Endothelial cell of umbilical vein (primary cell): ENCODE measurements at regions not wholly inside any gene's neighbourhood (a gene's known extent, or its start where the extent isn't known, plus 50 kb on each side); places are given as distances from the start of the nearest gene placed in this dataset.

Source experiments
- BruUV-seq: library from RNA; stranded (reverse); fragments of 400-500 nt; replicated peaks from 2 replicates; lab custom pipeline; 2021; lab: Mats Ljungman, UMichigan
- CTCF ChIA-PET: fragments of 300-600, 350-600 bp; sonication (Branson Sonifier 250); formaldehyde crosslinking; loops from one replicate; lab custom pipeline; 2021; ENCODE audit warnings: antibody characterized with exemption, inconsistent platforms; lab: Charles Lee
- POLR2A ChIA-PET: fragments of 300-600, 350-600 bp; sonication (Branson Sonifier 250); formaldehyde crosslinking; loops from one replicate; lab custom pipeline; 2021; ENCODE audit warnings: antibody characterized with exemption, inconsistent platforms; lab: Charles Lee
- DNase-seq: peaks from one replicate; pipeline ENCODE4 v3.0.0-alpha.2; 2011; ENCODE audit warnings: low read depth, low spot score
- FAIRE-seq: peaks from 2 replicates; lab custom pipeline; 2011; peaks lifted over from hg19 to GRCh38; lab: Jason Lieb, UNC
- H2AFZ ChIP-seq: 2 replicates; pipeline ENCODE4 v1.6.0; 2012; ENCODE audit warnings: low read depth, low read length, control low read depth, inconsistent platforms
- H3K27ac ChIP-seq: 2 replicates; pipeline ENCODE4 v1.5.1; 2011; ENCODE audit warnings: low read depth, mild to moderate bottlenecking, control low read depth, low read length, moderate library complexity; ENCODE audit not compliant: insufficient read depth
- H3K27me3 ChIP-seq, 2 experiments: 2 replicates each; pipeline versions ENCODE4 v1.6.0 to v1.6.1; 2011; ENCODE audit warnings: low read length in 2 of 2, mixed read lengths in 1 of 2; ENCODE audit not compliant: control insufficient read depth in 2 of 2, insufficient read depth in 2 of 2
- H3K36me3 ChIP-seq, 2 experiments: 2 replicates in 1 of 2; 3 replicates in 1 of 2; pipeline ENCODE4 v1.5.1; 2011; ENCODE audit warnings: low read length in 2 of 2, mild to moderate bottlenecking in 1 of 2, moderate library complexity in 1 of 2; ENCODE audit not compliant: control insufficient read depth in 2 of 2, insufficient read depth in 2 of 2; ENCODE audit errors: extremely low read depth in 1 of 2
- H3K4me1 ChIP-seq: 3 replicates; pipeline ENCODE4 v1.5.1; 2011; ENCODE audit warnings: mild to moderate bottlenecking, low read length; ENCODE audit not compliant: control insufficient read depth, insufficient read depth; ENCODE audit errors: extremely low read depth
- H3K4me2 ChIP-seq: 2 replicates; pipeline ENCODE4 v1.6.1; 2011; ENCODE audit warnings: low read length, control low read depth, mixed read lengths; ENCODE audit not compliant: insufficient read depth
- H3K4me3 ChIP-seq, 3 experiments: fragments of 200-600 bp in 1 of 3; sonication (generic), shearing (Covaris generic) in 1 of 3; replicated peaks in 1 of 3; 2 replicates each; pipeline ENCODE4 v1.5.1; 2011 to 2016; ENCODE audit warnings: control low read depth in 3 of 3, low read length in 3 of 3, mild to moderate bottlenecking in 2 of 3, inconsistent platforms in 1 of 3, low read depth in 1 of 3, moderate library complexity in 1 of 3; ENCODE audit not compliant: insufficient read depth in 1 of 3
- H3K79me2 ChIP-seq: 2 replicates; pipeline ENCODE4 v1.6.0; 2012; ENCODE audit warnings: low read length, inconsistent platforms; ENCODE audit not compliant: control insufficient read depth, insufficient read depth
- H3K9ac ChIP-seq: replicated peaks from 2 replicates; pipeline ENCODE3; 2011; ENCODE audit warnings: low read length, control low read depth; ENCODE audit not compliant: insufficient read depth; ENCODE audit errors: extremely low read depth
- H3K9me1 ChIP-seq: replicated peaks from 3 replicates; pipeline ENCODE4 v1.6.0; 2011; ENCODE audit warnings: mild to moderate bottlenecking, low read length; ENCODE audit not compliant: control insufficient read depth, insufficient read depth; ENCODE audit errors: extremely low read depth
- H3K9me3 ChIP-seq: replicated peaks from 2 replicates; pipeline ENCODE4 v1.5.1; 2012; ENCODE audit warnings: low read length, inconsistent platforms; ENCODE audit not compliant: control insufficient read depth, insufficient read depth
- H4K20me1 ChIP-seq: replicated peaks from 2 replicates; pipeline ENCODE3; 2011; ENCODE audit warnings: mild to moderate bottlenecking, low read length; ENCODE audit not compliant: control insufficient read depth, insufficient read depth; ENCODE audit errors: extremely low read depth
- EZH2 ChIP-seq: IDR thresholded peaks from 2 replicates; pipeline ENCODE4 v1.6.1; 2012; ENCODE audit warnings: borderline replicate concordance, low read depth, mild to moderate bottlenecking, moderate library complexity, low read length, inconsistent platforms; ENCODE audit not compliant: severe bottlenecking
- FOS ChIP-seq: IDR thresholded peaks from 2 replicates; pipeline ENCODE4 v1.6.1; 2011; ENCODE audit warnings: mild to moderate bottlenecking, low read length, moderate library complexity, borderline replicate concordance; ENCODE audit not compliant: insufficient read depth
- GATA2 ChIP-seq: IDR thresholded peaks from 2 replicates; pipeline ENCODE4 v1.7.0; 2011; ENCODE audit warnings: low read depth, mild to moderate bottlenecking, moderate library complexity, mixed read lengths, low read length; ENCODE audit not compliant: insufficient read length, insufficient read depth
- JUN ChIP-seq: IDR thresholded peaks from 2 replicates; pipeline ENCODE4 v1.6.1; 2011; ENCODE audit warnings: borderline replicate concordance, low read depth; ENCODE audit not compliant: insufficient read length, insufficient read depth
- MYC ChIP-seq: IDR thresholded peaks from one replicate; pipeline ENCODE4 v1.6.1; 2011; ENCODE audit warnings: mild to moderate bottlenecking, low read depth, low read length
- POLR2A ChIP-seq: IDR thresholded peaks from 2 replicates; pipeline ENCODE4 v1.6.1; 2012; ENCODE audit warnings: low read depth, mild to moderate bottlenecking, control low read depth, low read length
- POLR2AphosphoS5 ChIP-seq: IDR thresholded peaks from 2 replicates; pipeline ENCODE4 v1.6.1; 2012; ENCODE audit warnings: low read depth, mild to moderate bottlenecking, control low read depth, low read length, moderate library complexity; ENCODE audit not compliant: insufficient read depth
- dilution Hi-C: fragments of 300-500 bp; cut with MboI; formaldehyde crosslinking; loops from one replicate; pipeline ENCODE4 v1.15.0; 2019; ENCODE audit warnings: low sequenced_read_pairs; ENCODE audit not compliant: extremely low pct_ligation_motif_present
- intact Hi-C: fragments of 100-400 bp; cut with micrococcal nuclease; formaldehyde crosslinking; loops from one replicate; pipeline ENCODE4 v1.10.0; 2022
- TF ChIP-seq, protein P1 (sequence below): IDR thresholded peaks from 2 replicates; pipeline ENCODE4 v1.6.1; 2011; ENCODE audit not compliant: insufficient read depth, insufficient read length
- TF ChIP-seq, protein P2 (sequence below), 2 donors: IDR thresholded peaks; 1 replicate in 1 of 2; 2 replicates in 1 of 2; pipeline ENCODE4 v1.5.1; 2011; ENCODE audit warnings: low read length in 2 of 2, mild to moderate bottlenecking in 2 of 2, moderate library complexity in 2 of 2, control low read depth in 1 of 2, inconsistent platforms in 1 of 2, low read depth in 1 of 2; ENCODE audit not compliant: insufficient read depth in 1 of 2; ENCODE audit errors: extremely low read depth in 1 of 2

DNA sequence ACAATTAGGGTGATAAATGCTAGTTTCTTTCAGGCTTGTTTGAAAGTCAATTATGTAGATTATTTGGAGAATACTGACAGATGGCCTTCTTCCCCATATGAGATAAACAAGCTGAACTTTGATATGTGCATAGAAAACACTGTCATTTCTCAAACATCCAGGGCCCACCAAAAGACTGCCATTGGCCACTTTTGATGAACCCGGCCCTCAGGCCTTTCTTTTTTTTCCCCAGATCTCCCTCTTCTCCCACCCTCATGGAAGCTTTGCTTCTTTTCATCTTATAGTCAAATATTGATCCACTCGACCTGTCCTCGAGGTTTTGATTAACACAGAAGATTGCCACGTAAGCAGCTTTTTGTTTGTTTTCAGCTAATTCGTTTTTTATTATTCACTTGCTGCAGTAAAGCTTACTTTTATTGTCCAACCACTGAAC, 377.4 kb downstream of the SMARCA1 start:
- no peaks in the 10 kb centered on the region for H3K9me1 ChIP-seq
- FAIRE-seq, result no peak
- no peaks in the 10 kb centered on the region for H3K9me3 ChIP-seq
- no peak overlapping the region for H2AFZ ChIP-seq
- ChIA-PET CTCF (no interaction called here), POLR2A (no interaction called here)
- no peak for DNase-seq
- H3K36me3 ChIP-seq, result no peaks in the 10 kb centered on the region
- no peaks in the 10 kb centered on the region for H3K79me2 ChIP-seq
- H3K9ac ChIP-seq, result no peak overlapping the region
- H3K27ac ChIP-seq, result no peak overlapping the region
- intact Hi-C loops (no loop called here), dilution Hi-C loops (no loop called here)
- no peaks in the 10 kb centered on the region for H3K27me3 ChIP-seq
- no peaks in the 10 kb centered on the region for H3K4me1 ChIP-seq
- H4K20me1 ChIP-seq, result no peaks in the 10 kb centered on the region
- H3K4me2 ChIP-seq, result no peak overlapping the region
- H3K4me3 ChIP-seq, result no peak overlapping the region
- no peak for TF ChIP-seq POLR2AphosphoS5
- TF ChIP-seq, protein P1, sequence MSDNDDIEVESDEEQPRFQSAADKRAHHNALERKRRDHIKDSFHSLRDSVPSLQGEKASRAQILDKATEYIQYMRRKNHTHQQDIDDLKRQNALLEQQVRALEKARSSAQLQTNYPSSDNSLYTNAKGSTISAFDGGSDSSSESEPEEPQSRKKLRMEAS, result no peak
- TF ChIP-seq POLR2A, result no peak
- BruUV-seq, result no TSS peak

DNA sequence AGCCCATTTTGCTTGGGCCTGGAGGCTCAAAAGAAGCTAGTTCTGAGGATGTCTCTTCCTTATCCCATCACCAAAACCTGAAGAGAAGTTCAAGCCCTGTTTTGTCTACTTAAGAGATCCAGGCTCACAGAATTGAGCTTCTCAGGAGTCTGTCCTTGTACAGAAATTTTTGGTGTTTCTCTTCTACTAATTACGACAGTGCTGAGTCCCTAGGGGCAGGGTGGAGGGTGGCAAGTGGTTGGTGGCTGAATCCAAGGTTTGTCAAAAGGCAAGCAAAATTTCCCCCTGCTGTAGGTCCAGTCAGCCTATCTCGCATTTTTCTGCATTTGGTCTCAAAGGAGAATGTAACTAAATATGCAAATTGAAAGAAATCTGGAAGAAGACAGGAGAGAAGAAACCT, 377.9 kb downstream of the SMARCA1 start:
- Histone ChIP-seq H3K9me1 (no peaks in the 10 kb centered on the region), H3K27me3 (no peaks in the 10 kb centered on the region), H3K36me3 (no peaks in the 10 kb centered on the region), H3K9ac (no peak overlapping the region), H3K4me2 (no peak overlapping the region), H3K27ac (no peak overlapping the region), H4K20me1 (no peaks in the 10 kb centered on the region), H3K4me1 (no peaks in the 10 kb centered on the region), H2AFZ (no peak overlapping the region), H3K79me2 (no peaks in the 10 kb centered on the region), H3K9me3 (no peaks in the 10 kb centered on the region), H3K4me3 (no peak overlapping the region)
- DNase-seq (no peak), FAIRE-seq (no peak)
- no TSS peak for BruUV-seq
- ChIA-PET CTCF (no interaction called here), POLR2A (no interaction called here)
- intact Hi-C loops (no loop called here), dilution Hi-C loops (no loop called here)
- no peak for TF ChIP-seq POLR2A
- TF ChIP-seq, protein P1, result no peak
- no peak for TF ChIP-seq JUN
- TF ChIP-seq FOS, result no peak
- no peak for TF ChIP-seq POLR2AphosphoS5
- TF ChIP-seq, protein P2, sequence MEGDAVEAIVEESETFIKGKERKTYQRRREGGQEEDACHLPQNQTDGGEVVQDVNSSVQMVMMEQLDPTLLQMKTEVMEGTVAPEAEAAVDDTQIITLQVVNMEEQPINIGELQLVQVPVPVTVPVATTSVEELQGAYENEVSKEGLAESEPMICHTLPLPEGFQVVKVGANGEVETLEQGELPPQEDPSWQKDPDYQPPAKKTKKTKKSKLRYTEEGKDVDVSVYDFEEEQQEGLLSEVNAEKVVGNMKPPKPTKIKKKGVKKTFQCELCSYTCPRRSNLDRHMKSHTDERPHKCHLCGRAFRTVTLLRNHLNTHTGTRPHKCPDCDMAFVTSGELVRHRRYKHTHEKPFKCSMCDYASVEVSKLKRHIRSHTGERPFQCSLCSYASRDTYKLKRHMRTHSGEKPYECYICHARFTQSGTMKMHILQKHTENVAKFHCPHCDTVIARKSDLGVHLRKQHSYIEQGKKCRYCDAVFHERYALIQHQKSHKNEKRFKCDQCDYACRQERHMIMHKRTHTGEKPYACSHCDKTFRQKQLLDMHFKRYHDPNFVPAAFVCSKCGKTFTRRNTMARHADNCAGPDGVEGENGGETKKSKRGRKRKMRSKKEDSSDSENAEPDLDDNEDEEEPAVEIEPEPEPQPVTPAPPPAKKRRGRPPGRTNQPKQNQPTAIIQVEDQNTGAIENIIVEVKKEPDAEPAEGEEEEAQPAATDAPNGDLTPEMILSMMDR (IDR thresholded peaks at IDR 0.05; ENCODE audit: extremely low read depth in 1 of 2, insufficient read depth in 1 of 2, low read depth in 1 of 2, low read length in 2 of 2), result no peak
- TF ChIP-seq GATA2, result no peak
- no peak for TF ChIP-seq MYC
- no peak for TF ChIP-seq EZH2
